ENCODE measurements at regions not wholly inside any gene's neighbourhood (a gene's known extent, or its start where the extent isn't known, plus 50 kb on each side); places are given as distances from the start of the nearest gene placed in this dataset.

- no peak overlapping the region for H2AFZ ChIP-seq (ENCODE audit: low read length)
- no peaks in the 10 kb centered on the region for H3K4me1 ChIP-seq (ENCODE audit: control insufficient read depth, extremely low read depth, insufficient read depth, low read length)
- no peak for TF ChIP-seq EZH2 (IDR thresholded peaks at IDR 0.05; ENCODE audit: low read length, missing control alignments)
- no peaks in the 10 kb centered on the region for H3K9me3 ChIP-seq (ENCODE audit: control insufficient read depth, insufficient read depth, low read depth, low read length)
- no peaks in the 10 kb centered on the region for H3K27me3 ChIP-seq (ENCODE audit: control insufficient read depth, insufficient read depth, low read length)
- H3K36me3 ChIP-seq (ENCODE audit: control insufficient read depth, insufficient read depth, low read length) = no peaks in the 10 kb centered on the region
- no peak overlapping the region for H3K4me2 ChIP-seq (ENCODE audit: extremely low read depth, insufficient read depth, low read length)
- H3K9ac ChIP-seq (ENCODE audit: insufficient read depth, low read length) = no peak overlapping the region
- DNase-seq (ENCODE audit: low read depth in 2 of 2) = no peak
- no peaks in the 10 kb centered on the region for H3K79me2 ChIP-seq (ENCODE audit: control insufficient read depth, insufficient read depth, low read length)
- no peaks in the 10 kb centered on the region for H4K20me1 ChIP-seq (ENCODE audit: control insufficient read depth, extremely low read depth, insufficient read depth, low read length)
- H3K27ac ChIP-seq (ENCODE audit: insufficient read depth, low read length) = no peak overlapping the region
- H3K4me3 ChIP-seq (replicated peaks in 1 of 4; ENCODE audit: control extremely low read depth in 1 of 4, insufficient read depth in 1 of 4, low read depth in 3 of 4, low read length in 4 of 4) = no peak overlapping the region
Measured at GRCh38 chr5:93328833-93329232, 252.2 kb downstream of the NR2F1-AS1 start.

- Histone ChIP-seq H3K79me2 (ENCODE audit: control insufficient read depth, insufficient read depth, low read length) (no peaks in the 10 kb centered on the region), H3K36me3 (ENCODE audit: control insufficient read depth, insufficient read depth, low read length) (no peaks in the 10 kb centered on the region), H3K27me3 (ENCODE audit: control insufficient read depth, insufficient read depth, low read length) (no peaks in the 10 kb centered on the region), H3K4me1 (ENCODE audit: control insufficient read depth, extremely low read depth, insufficient read depth, low read length) (no peaks in the 10 kb centered on the region), H2AFZ (ENCODE audit: low read length) (no peak overlapping the region), H3K27ac (ENCODE audit: insufficient read depth, low read length) (no peak overlapping the region), H3K4me2 (ENCODE audit: extremely low read depth, insufficient read depth, low read length) (no peak overlapping the region), H3K9ac (ENCODE audit: insufficient read depth, low read length) (no peak overlapping the region), H3K9me3 (ENCODE audit: control insufficient read depth, insufficient read depth, low read depth, low read length) (no peaks in the 10 kb centered on the region), H3K4me3 (replicated peaks in 1 of 4; ENCODE audit: control extremely low read depth in 1 of 4, insufficient read depth in 1 of 4, low read depth in 3 of 4, low read length in 4 of 4) (no peak overlapping the region), H4K20me1 (ENCODE audit: control insufficient read depth, extremely low read depth, insufficient read depth, low read length) (no peaks in the 10 kb centered on the region)
- TF ChIP-seq CTCF (conservative IDR thresholded peaks at IDR 0.05 in 1 of 2, IDR thresholded peaks at IDR 0.05 in 1 of 2; ENCODE audit: low read depth in 1 of 2, low read length in 2 of 2) (no peak), EZH2 (IDR thresholded peaks at IDR 0.05; ENCODE audit: low read length, missing control alignments) (no peak)
- no peak for DNase-seq (ENCODE audit: low read depth in 2 of 2)
Measured at GRCh38 chr5:93327605-93328004, 253.4 kb downstream of the NR2F1-AS1 start.

DNA sequence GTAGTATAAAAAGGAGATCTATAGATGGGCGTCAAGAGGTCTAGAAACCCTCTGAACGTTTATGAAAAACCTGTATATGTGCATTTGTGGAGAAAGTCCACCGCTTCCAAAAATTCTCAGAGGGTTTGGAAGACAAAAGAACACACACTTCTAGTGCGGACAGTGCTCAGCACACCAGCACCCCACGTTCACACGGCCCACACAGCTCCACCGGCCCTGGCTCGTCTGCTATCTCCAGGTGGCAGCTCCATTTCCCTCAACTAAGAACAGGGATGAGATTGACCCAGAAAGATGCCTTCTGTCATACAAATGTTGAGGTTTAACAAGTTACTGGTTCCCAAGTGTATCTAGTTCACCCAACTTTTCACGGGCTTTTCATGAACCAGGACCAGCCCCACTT lies 255.1 kb downstream of the NR2F1-AS1 start:
- TF ChIP-seq CTCF (conservative IDR thresholded peaks at IDR 0.05 in 1 of 2, IDR thresholded peaks at IDR 0.05 in 1 of 2; ENCODE audit: low read depth in 1 of 2, low read length in 2 of 2) = no peak
- no peak for TF ChIP-seq EZH2 (IDR thresholded peaks at IDR 0.05; ENCODE audit: low read length, missing control alignments)
- no peak overlapping the region for H3K4me3 ChIP-seq (replicated peaks in 1 of 4; ENCODE audit: control extremely low read depth in 1 of 4, insufficient read depth in 1 of 4, low read depth in 3 of 4, low read length in 4 of 4)
- H3K79me2 ChIP-seq (ENCODE audit: control insufficient read depth, insufficient read depth, low read length) = no peaks in the 10 kb centered on the region
- no peak overlapping the region for H3K4me2 ChIP-seq (ENCODE audit: extremely low read depth, insufficient read depth, low read length)
- no peaks in the 10 kb centered on the region for H3K9me3 ChIP-seq (ENCODE audit: control insufficient read depth, insufficient read depth, low read depth, low read length)
- DNase-seq (ENCODE audit: low read depth in 2 of 2) = no peak
- no peaks in the 10 kb centered on the region for H3K4me1 ChIP-seq (ENCODE audit: control insufficient read depth, extremely low read depth, insufficient read depth, low read length)
- H3K27me3 ChIP-seq (ENCODE audit: control insufficient read depth, insufficient read depth, low read length) = no peaks in the 10 kb centered on the region
- H3K9ac ChIP-seq (ENCODE audit: insufficient read depth, low read length) = no peak overlapping the region
- H3K36me3 ChIP-seq (ENCODE audit: control insufficient read depth, insufficient read depth, low read length) = no peaks in the 10 kb centered on the region
- H4K20me1 ChIP-seq (ENCODE audit: control insufficient read depth, extremely low read depth, insufficient read depth, low read length) = no peaks in the 10 kb centered on the region
- H3K27ac ChIP-seq (ENCODE audit: insufficient read depth, low read length) = no peak overlapping the region
- H2AFZ ChIP-seq (ENCODE audit: low read length) = no peak overlapping the region

Data from fibroblast of lung (primary cell).